HepG2 (cell line): ENCODE measurements at regions not wholly inside any gene's neighbourhood (a gene's known extent, or its start where the extent isn't known, plus 50 kb on each side); places are given as distances from the start of the nearest gene placed in this dataset.

Experiments
- CEBPG ChIP-seq: IDR thresholded peaks from 2 replicates; pipeline ENCODE4 v1.6.1; 2016
- EZH2 ChIP-seq: conservative IDR thresholded peaks from 2 replicates; pipeline ENCODE4 v1.6.1; 2012; ENCODE audit warnings: mild to moderate bottlenecking, low read depth, low read length, moderate library complexity
- FOSL2 ChIP-seq: sonication (generic); formaldehyde crosslinking; IDR thresholded peaks from 2 replicates; pipeline ENCODE4 v1.4.0; 2020; ENCODE audit warnings: missing genetic modification reagents
- MIER2 ChIP-seq: IDR thresholded peaks from 2 replicates; pipeline ENCODE4 v1.6.1; 2016; ENCODE audit warnings: missing biosample characterization, missing genetic modification reagents
- MYC ChIP-seq: sonication (generic); formaldehyde crosslinking; IDR thresholded peaks from 2 replicates; pipeline ENCODE4 v1.9.0; 2021; ENCODE audit warnings: missing genetic modification reagents, borderline replicate concordance
- NFE2L2 ChIP-seq: fragments of 150-350 bp; IDR thresholded peaks from 2 replicates; pipeline ENCODE4 v1.6.1; 2014; ENCODE audit warnings: low read length
- NFKBIZ ChIP-seq: IDR thresholded peaks from 2 replicates; pipeline ENCODE4 v1.6.1; 2018; ENCODE audit warnings: missing genetic modification reagents, missing compliant biosample characterization
- NFYC ChIP-seq: IDR thresholded peaks from 2 replicates; pipeline ENCODE4 v1.6.1; 2016; ENCODE audit warnings: missing genetic modification reagents, missing compliant biosample characterization
- SRY ChIP-seq: sonication (generic); formaldehyde crosslinking; IDR thresholded peaks from 2 replicates; pipeline ENCODE4 v1.8.0; 2022; ENCODE audit warnings: mild to moderate bottlenecking, missing genetic modification reagents
- TAF1 ChIP-seq: sonication (generic); formaldehyde crosslinking; IDR thresholded peaks from 2 replicates; pipeline ENCODE4 v1.4.0; 2020; ENCODE audit warnings: missing genetic modification reagents
- TMF1 ChIP-seq: sonication (generic); formaldehyde crosslinking; IDR thresholded peaks from 2 replicates; pipeline ENCODE4 v1.8.1; 2022; ENCODE audit warnings: low read depth, missing genetic modification reagents
- UBTF ChIP-seq: sonication (generic); formaldehyde crosslinking; IDR thresholded peaks from 2 replicates; pipeline ENCODE4 v1.4.0; 2020; ENCODE audit warnings: mild to moderate bottlenecking, missing genetic modification reagents
- ZFP36L2 ChIP-seq: sonication (generic); formaldehyde crosslinking; IDR thresholded peaks from 2 replicates; pipeline ENCODE4 v1.4.0; 2020; ENCODE audit warnings: missing genetic modification reagents
- ZFP91 ChIP-seq: sonication (generic); formaldehyde crosslinking; IDR thresholded peaks from 2 replicates; pipeline ENCODE4 v1.9.0; 2022; ENCODE audit warnings: missing genetic modification reagents, mild to moderate bottlenecking, borderline replicate concordance
- ZNF513 ChIP-seq: sonication (generic); formaldehyde crosslinking; conservative IDR thresholded peaks from 2 replicates; pipeline ENCODE4 v1.5.0; 2020; ENCODE audit warnings: missing genetic modification reagents
- ZNF558 ChIP-seq: sonication (generic); formaldehyde crosslinking; IDR thresholded peaks from 2 replicates; pipeline ENCODE4 v1.9.0; 2022; ENCODE audit warnings: mild to moderate bottlenecking, missing genetic modification reagents, borderline replicate concordance
- ZNF616 ChIP-seq: sonication (generic); formaldehyde crosslinking; IDR thresholded peaks from 2 replicates; pipeline ENCODE4 v1.5.0; 2020; ENCODE audit warnings: low read depth, mild to moderate bottlenecking, missing genetic modification reagents
- ZNF782 ChIP-seq: sonication (generic); formaldehyde crosslinking; IDR thresholded peaks from 2 replicates; pipeline ENCODE4 v1.4.0; 2020; ENCODE audit warnings: missing genetic modification reagents, mild to moderate bottlenecking, borderline replicate concordance
- ZNF784 ChIP-seq: sonication (generic); formaldehyde crosslinking; IDR thresholded peaks from 2 replicates; pipeline ENCODE4 v1.5.1; 2020; ENCODE audit warnings: missing genetic modification reagents, mild to moderate bottlenecking, borderline replicate concordance
- ZNF788 ChIP-seq: sonication (generic); formaldehyde crosslinking; IDR thresholded peaks from 2 replicates; pipeline ENCODE4 v1.5.0; 2020; ENCODE audit warnings: mild to moderate bottlenecking, missing genetic modification reagents, borderline replicate concordance

- TF ChIP-seq TMF1 = no peak
- no peak for TF ChIP-seq UBTF (CRISPR knock-in tag)
- TF ChIP-seq MIER2 (CRISPR knock-in tag) = no peak
- no peak for TF ChIP-seq ZNF558
- no peak for TF ChIP-seq NFKBIZ (CRISPR knock-in tag)
- TF ChIP-seq FOSL2 (CRISPR knock-in tag) = peak; percentile 42; the same call in 1 of the 2 replicates
- TF ChIP-seq NFYC (CRISPR knock-in tag) = no peak
- no peak for TF ChIP-seq ZNF784 (CRISPR knock-in tag)
- TF ChIP-seq ZNF513 (CRISPR knock-in tag) = no peak
- no peak for TF ChIP-seq TAF1 (CRISPR knock-in tag)
- no peak for TF ChIP-seq ZNF616 (CRISPR knock-in tag)
- no peak for TF ChIP-seq ZFP91 (CRISPR knock-in tag)
- TF ChIP-seq ZFP36L2 (CRISPR knock-in tag) = no peak
- no peak for TF ChIP-seq ZNF788 (CRISPR knock-in tag)
- no peak for TF ChIP-seq ZNF782
- TF ChIP-seq NFE2L2 = no peak
- TF ChIP-seq SRY (CRISPR knock-in tag) = no peak
- TF ChIP-seq MYC (CRISPR knock-in tag) = no peak
- TF ChIP-seq CEBPG (CRISPR knock-in tag) = 0 out of 2 replicates have a peak, but pooled peaks have one; percentile 20
- TF ChIP-seq EZH2 = no peak; the same call in 1 of the 2 replicates
Measured at GRCh38 chr2:161063157-161063945, 96.9 kb upstream of the TANK start (continued).
